HepG2 (cell line): ENCODE measurements at regions not wholly inside any gene's neighbourhood (a gene's known extent, or its start where the extent isn't known, plus 50 kb on each side); places are given as distances from the start of the nearest gene placed in this dataset.

Source experiments
- ATAC-seq: fragments of 200-7000 bp; cut with Tn5 transposase; 3 replicates; pipeline ENCODE4 v1.9.1; 2020; ENCODE audit warnings: mild to moderate bottlenecking, moderate library complexity
- BruUV-seq: library from RNA; stranded (reverse); fragments of 400-500 nt; replicated peaks from 2 replicates; lab custom pipeline; 2021; lab: Mats Ljungman, UMichigan
- CTCF ChIA-PET: fragments of 300-600 bp; formaldehyde crosslinking; extraction: SDS; loops from one replicate; lab custom pipeline; 2021; ENCODE audit warnings: low total read pairs, inconsistent platforms, low intra/inter-chr PET ratio; lab: Yijun Ruan, JAX
- POLR2A ChIA-PET: fragments of 350-600 bp; sonication (Branson Sonifier 250); formaldehyde crosslinking; loops from one replicate; lab custom pipeline; 2020; ENCODE audit warnings: antibody characterized with exemption, inconsistent platforms; lab: Yijun Ruan, JAX
- DNase-seq: peaks from one replicate; pipeline ENCODE4 v3.0.0-alpha.2; 2015; ENCODE audit warnings: low spot score
- FAIRE-seq: peaks from 3 replicates; lab custom pipeline; 2011; peaks lifted over from hg19 to GRCh38; lab: Jason Lieb, UNC
- H2AFZ ChIP-seq: one replicate; pipeline ENCODE4 v1.6.1; 2011; ENCODE audit warnings: low read length, inconsistent platforms
- H3K27ac ChIP-seq: fragments of 300-600 bp; 3 replicates; pipeline ENCODE4 v1.8.0; 2011; ENCODE audit warnings: mixed run types, mild to moderate bottlenecking, mixed read lengths, low read length, inconsistent platforms; ENCODE audit not compliant: insufficient read depth; ENCODE audit errors: extremely low read length
- H3K27me3 ChIP-seq, 2 experiments: fragments of 200-600 bp in 1 of 2; 2 replicates in 1 of 2; 3 replicates in 1 of 2; pipeline versions ENCODE4 v1.6.0 to v1.8.0; 2011; ENCODE audit warnings: low read length in 2 of 2, mild to moderate bottlenecking in 2 of 2, moderate library complexity in 2 of 2, inconsistent platforms in 1 of 2; ENCODE audit not compliant: insufficient read depth in 2 of 2, control insufficient read depth in 1 of 2
- H3K36me3 ChIP-seq, 2 experiments: fragments of 200-600 bp in 1 of 2; replicated peaks in 1 of 2; 2 replicates in 1 of 2; 3 replicates in 1 of 2; pipeline versions ENCODE4 v1.5.1 to v1.8.0; 2011; ENCODE audit warnings: low read length in 2 of 2, inconsistent platforms in 1 of 2; ENCODE audit not compliant: insufficient read depth in 2 of 2, control insufficient read depth in 1 of 2
- H3K4me1 ChIP-seq: 2 replicates; pipeline ENCODE4 v1.5.1; 2012; ENCODE audit warnings: low read length, inconsistent platforms; ENCODE audit not compliant: insufficient read depth
- H3K4me2 ChIP-seq: 2 replicates; pipeline ENCODE4 v1.6.0; 2011; ENCODE audit warnings: low read depth, low read length, inconsistent platforms
- H3K4me3 ChIP-seq, 3 experiments: fragments of 200-600 bp in 1 of 3; sonication (generic), shearing (Covaris generic) in 1 of 3; replicated peaks in 1 of 3; 2 replicates each; pipeline ENCODE4 v1.5.1; 2011 to 2016; ENCODE audit warnings: low read length in 3 of 3, inconsistent platforms in 2 of 3, low read depth in 2 of 3, mild to moderate bottlenecking in 2 of 3, control low read depth in 1 of 3, mixed read lengths in 1 of 3; ENCODE audit not compliant: insufficient read depth in 1 of 3
- H3K79me2 ChIP-seq: one replicate; pipeline ENCODE4 v1.6.1; 2011; ENCODE audit warnings: low read length, inconsistent platforms; ENCODE audit not compliant: insufficient read depth
- H3K9ac ChIP-seq: 2 replicates; pipeline ENCODE4 v1.6.0; 2011; ENCODE audit warnings: mild to moderate bottlenecking, low read depth, low read length, inconsistent platforms; ENCODE audit not compliant: insufficient read depth
- H3K9me3 ChIP-seq: 2 replicates; pipeline ENCODE4 v1.5.1; 2012; ENCODE audit warnings: mild to moderate bottlenecking, low read length
- H4K20me1 ChIP-seq: 2 replicates; pipeline ENCODE4 v1.6.0; 2011; ENCODE audit warnings: inconsistent platforms, mild to moderate bottlenecking, low read length, moderate library complexity; ENCODE audit not compliant: insufficient read depth
- CREM ChIP-seq, 2 experiments: sonication (generic) in 1 of 2; formaldehyde crosslinking in 1 of 2; IDR thresholded peaks; 2 replicates each; pipeline versions ENCODE4 v1.4.0 to v1.6.1; 2016 to 2020; ENCODE audit warnings: antibody characterized with exemption in 1 of 2, mild to moderate bottlenecking in 1 of 2, missing genetic modification reagents in 1 of 2
- DNMT3B ChIP-seq: conservative IDR thresholded peaks from 2 replicates; pipeline ENCODE4 v1.6.1; 2016; ENCODE audit warnings: missing biosample characterization, control low read depth
- DPF2 ChIP-seq: sonication (generic); formaldehyde crosslinking; IDR thresholded peaks from 2 replicates; pipeline ENCODE4 v1.4.0; 2020; ENCODE audit warnings: mild to moderate bottlenecking, low read depth, missing genetic modification reagents, borderline replicate concordance
- DRAP1 ChIP-seq: IDR thresholded peaks from 2 replicates; pipeline ENCODE4 v1.6.1; 2016; ENCODE audit warnings: missing genetic modification reagents, missing compliant biosample characterization
- RBM39 ChIP-seq: fragments of 200-400 bp; formaldehyde crosslinking; IDR thresholded peaks from one replicate; pipeline ENCODE4 v1.6.1; 2018; ENCODE audit warnings: antibody characterized with exemption, mild to moderate bottlenecking, low read depth, low read length; ENCODE audit not compliant: poor library complexity, severe bottlenecking
- SKI ChIP-seq: fragments of 450-650 bp; IDR thresholded peaks from one replicate; pipeline ENCODE4 v1.6.1; 2018; ENCODE audit warnings: mild to moderate bottlenecking; ENCODE audit not compliant: partially characterized antibody
- TAF1 ChIP-seq: sonication (generic); formaldehyde crosslinking; IDR thresholded peaks from 2 replicates; pipeline ENCODE4 v1.4.0; 2020; ENCODE audit warnings: missing genetic modification reagents
- ZBTB20 ChIP-seq: sonication (generic); formaldehyde crosslinking; IDR thresholded peaks from 2 replicates; pipeline ENCODE4 v1.8.1; 2023; ENCODE audit warnings: missing genetic modification reagents, low read depth, mild to moderate bottlenecking, borderline replicate concordance
- ZFP36L1 ChIP-seq: sonication (generic); formaldehyde crosslinking; IDR thresholded peaks from 2 replicates; pipeline ENCODE4 v1.8.0; 2022; ENCODE audit warnings: mild to moderate bottlenecking, missing genetic modification reagents, moderate library complexity
- ZNF3 ChIP-seq: IDR thresholded peaks from 2 replicates; pipeline ENCODE4 v1.7.0; 2017; ENCODE audit warnings: inconsistent platforms
- ZNF512B ChIP-seq: sonication (generic); formaldehyde crosslinking; IDR thresholded peaks from 2 replicates; pipeline ENCODE4 v1.5.1; 2020; ENCODE audit warnings: missing genetic modification reagents, mild to moderate bottlenecking, borderline replicate concordance
- ZNF549 ChIP-seq: sonication (generic); formaldehyde crosslinking; IDR thresholded peaks from 2 replicates; pipeline ENCODE4 v1.5.0; 2020; ENCODE audit warnings: missing genetic modification reagents
- ZNF781 ChIP-seq: sonication (generic); formaldehyde crosslinking; IDR thresholded peaks from 2 replicates; pipeline ENCODE4 v1.5.1; 2020; ENCODE audit warnings: borderline replicate concordance, mild to moderate bottlenecking, missing genetic modification reagents; ENCODE audit errors: not compliant biosample characterization
- WGBS: methylation state at CpG from one replicate; pipeline ENCODE4 v1.1.6; 2017; ENCODE audit warnings: low lambda C conversion rate; 5-methylcytosine and 5-hydroxymethylcytosine counted together
- in situ Hi-C: cut with HindIII; loops from 2 replicates; pipeline ENCODE4 v1.10.0; 2017; ENCODE audit warnings: low pct_unique_long_range_greater_than_20kb; ENCODE audit not compliant: extremely low pct_ligation_motif_present
- intact Hi-C: fragments of 100-400 bp; cut with micrococcal nuclease; formaldehyde crosslinking; loops from one replicate; pipeline ENCODE4 v1.10.0; 2022; ENCODE audit not compliant: unreplicated experiment
- TF ChIP-seq, protein P1 (sequence below): sonication (generic); formaldehyde crosslinking; IDR thresholded peaks from 2 replicates; pipeline ENCODE4 v1.9.0; 2021; ENCODE audit warnings: missing genetic modification reagents, borderline replicate concordance
- TF ChIP-seq, protein P2 (sequence below): sonication (generic); formaldehyde crosslinking; IDR thresholded peaks from 2 replicates; pipeline ENCODE4 v1.8.0; 2022; ENCODE audit warnings: mild to moderate bottlenecking, missing genetic modification reagents

GRCh38 chr10:53521046-53521445 lies 748.5 kb upstream of the MBL2 start:
- Histone ChIP-seq H3K4me3 (no peak overlapping the region), H3K4me2 (no peak overlapping the region), H3K9me3 (peaks cover 11% of the 10 kb centered on the region; the same call in 1 of the 2 replicates), H3K27me3 (no peaks in the 10 kb centered on the region; a peak in 1 of 5 replicates), H3K27ac (no peak overlapping the region), H3K36me3 (no peaks in the 10 kb centered on the region), H3K4me1 (no peaks in the 10 kb centered on the region), H3K9ac (no peak overlapping the region), H3K79me2 (no peaks in the 10 kb centered on the region), H4K20me1 (no peaks in the 10 kb centered on the region), H2AFZ (no peak overlapping the region)
- FAIRE-seq (no peak), ATAC-seq (no peak), DNase-seq (no peak)
- in situ Hi-C loops (no loop called here), intact Hi-C loops (no loop called here)
- no TSS peak for BruUV-seq
- ChIA-PET CTCF (no interaction called here), POLR2A (no interaction called here)
- WGBS = 2% methylated on average over 2 of the region's 2 CpGs
- TF ChIP-seq ZNF781 (CRISPR knock-in tag) (no peak), TAF1 (CRISPR knock-in tag) (no peak), DPF2 (CRISPR knock-in tag) (no peak), ZNF3 (CRISPR knock-in tag) (no peak), SKI (no peak), DRAP1 (no peak), DNMT3B (CRISPR knock-in tag) (no peak), ZNF549 (no peak), ZNF512B (no peak), RBM39 (no peak), ZFP36L1 (CRISPR knock-in tag) (no peak), ZBTB20 (CRISPR knock-in tag) (no peak), CREM (IDR thresholded peaks at IDR 0.05) (no peak), CREM (CRISPR knock-in tag; IDR thresholded peaks at IDR 0.05) (no peak)
- TF ChIP-seq, protein P1, sequence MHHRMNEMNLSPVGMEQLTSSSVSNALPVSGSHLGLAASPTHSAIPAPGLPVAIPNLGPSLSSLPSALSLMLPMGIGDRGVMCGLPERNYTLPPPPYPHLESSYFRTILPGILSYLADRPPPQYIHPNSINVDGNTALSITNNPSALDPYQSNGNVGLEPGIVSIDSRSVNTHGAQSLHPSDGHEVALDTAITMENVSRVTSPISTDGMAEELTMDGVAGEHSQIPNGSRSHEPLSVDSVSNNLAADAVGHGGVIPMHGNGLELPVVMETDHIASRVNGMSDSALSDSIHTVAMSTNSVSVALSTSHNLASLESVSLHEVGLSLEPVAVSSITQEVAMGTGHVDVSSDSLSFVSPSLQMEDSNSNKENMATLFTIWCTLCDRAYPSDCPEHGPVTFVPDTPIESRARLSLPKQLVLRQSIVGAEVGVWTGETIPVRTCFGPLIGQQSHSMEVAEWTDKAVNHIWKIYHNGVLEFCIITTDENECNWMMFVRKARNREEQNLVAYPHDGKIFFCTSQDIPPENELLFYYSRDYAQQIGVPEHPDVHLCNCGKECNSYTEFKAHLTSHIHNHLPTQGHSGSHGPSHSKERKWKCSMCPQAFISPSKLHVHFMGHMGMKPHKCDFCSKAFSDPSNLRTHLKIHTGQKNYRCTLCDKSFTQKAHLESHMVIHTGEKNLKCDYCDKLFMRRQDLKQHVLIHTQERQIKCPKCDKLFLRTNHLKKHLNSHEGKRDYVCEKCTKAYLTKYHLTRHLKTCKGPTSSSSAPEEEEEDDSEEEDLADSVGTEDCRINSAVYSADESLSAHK (CRISPR knock-in tag) = no peak
- TF ChIP-seq, protein P2, sequence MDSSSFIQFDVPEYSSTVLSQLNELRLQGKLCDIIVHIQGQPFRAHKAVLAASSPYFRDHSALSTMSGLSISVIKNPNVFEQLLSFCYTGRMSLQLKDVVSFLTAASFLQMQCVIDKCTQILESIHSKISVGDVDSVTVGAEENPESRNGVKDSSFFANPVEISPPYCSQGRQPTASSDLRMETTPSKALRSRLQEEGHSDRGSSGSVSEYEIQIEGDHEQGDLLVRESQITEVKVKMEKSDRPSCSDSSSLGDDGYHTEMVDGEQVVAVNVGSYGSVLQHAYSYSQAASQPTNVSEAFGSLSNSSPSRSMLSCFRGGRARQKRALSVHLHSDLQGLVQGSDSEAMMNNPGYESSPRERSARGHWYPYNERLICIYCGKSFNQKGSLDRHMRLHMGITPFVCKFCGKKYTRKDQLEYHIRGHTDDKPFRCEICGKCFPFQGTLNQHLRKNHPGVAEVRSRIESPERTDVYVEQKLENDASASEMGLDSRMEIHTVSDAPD (CRISPR knock-in tag) = no peak
